Naive thymus-derived CD4-positive, alpha-beta T cell (primary cell): ENCODE measurements at regions not wholly inside any gene's neighbourhood (a gene's known extent, or its start where the extent isn't known, plus 50 kb on each side); places are given as distances from the start of the nearest gene placed in this dataset.
A peak's percentile ranks its signal among the peaks of the same experiment; 100 is the strongest.

Experiments used
- ATAC-seq: fragments of 150-1000 bp; cut with Tn5 transposase; 2 replicates; pipeline ENCODE4 v1.10.0; 2021; ENCODE audit warnings: mild to moderate bottlenecking, moderate library complexity
- CTCF ChIA-PET: fragments of 350-600 bp; sonication (Branson Sonifier 250); formaldehyde crosslinking; loops from one replicate; lab custom pipeline; 2021; ENCODE audit warnings: antibody characterized with exemption; lab: Charles Lee
- POLR2A ChIA-PET: fragments of 350-600 bp; sonication (Branson Sonifier 250); formaldehyde crosslinking; loops from one replicate; lab custom pipeline; 2021; ENCODE audit warnings: antibody characterized with exemption, inconsistent platforms; lab: Charles Lee
- DNase-seq, 9 donors: peaks; one replicate each; pipeline versions ENCODE4 v3.0.0 to v3.0.0-alpha.2; 2020 to 2022; ENCODE audit warnings: mixed read lengths in 1 of 9
- H3K27ac ChIP-seq: one replicate; pipeline ENCODE4 v1.7.0; 2013; ENCODE audit warnings: mild to moderate bottlenecking, low read depth, low read length, moderate library complexity
- H3K27me3 ChIP-seq, 2 donors: one replicate each; pipeline ENCODE4 v1.7.0; 2013; ENCODE audit warnings: low read length in 2 of 2, mild to moderate bottlenecking in 2 of 2, moderate library complexity in 2 of 2; ENCODE audit not compliant: control insufficient read depth in 2 of 2, insufficient read depth in 2 of 2
- H3K36me3 ChIP-seq, 3 experiments: 1 replicate in 2 of 3; 2 replicates in 1 of 3; pipeline ENCODE4 v1.7.0; 2013; ENCODE audit warnings: low read length in 3 of 3, mild to moderate bottlenecking in 3 of 3, moderate library complexity in 1 of 3; ENCODE audit not compliant: insufficient read depth in 3 of 3, control insufficient read depth in 2 of 3
- H3K4me1 ChIP-seq, 2 donors: one replicate each; pipeline ENCODE4 v1.7.0; 2013; ENCODE audit warnings: low read length in 2 of 2, mild to moderate bottlenecking in 2 of 2, moderate library complexity in 1 of 2; ENCODE audit not compliant: control insufficient read depth in 2 of 2, insufficient read depth in 2 of 2
- H3K4me3 ChIP-seq: 2 replicates; pipeline ENCODE4 v1.7.0; 2013; ENCODE audit warnings: mild to moderate bottlenecking, low read length
- H3K9me3 ChIP-seq, 3 experiments: 1 replicate in 2 of 3; 2 replicates in 1 of 3; pipeline ENCODE4 v1.7.0; 2013; ENCODE audit warnings: low read length in 3 of 3; ENCODE audit not compliant: control insufficient read depth in 2 of 3
- H3K27ac Mint-ChIP-seq, 9 donors: one replicate each; pipeline ENCODE4 v1.8.0; 2020 to 2022; ENCODE audit warnings: mixed read lengths in 9 of 9, mild to moderate bottlenecking in 8 of 9, moderate library complexity in 5 of 9, inconsistent platforms in 2 of 9
- H3K27me3 Mint-ChIP-seq, 5 donors: one replicate each; pipeline ENCODE4 v1.8.0; 2021 to 2022; ENCODE audit warnings: mixed read lengths in 5 of 5, mild to moderate bottlenecking in 1 of 5
- H3K36me3 Mint-ChIP-seq, 5 donors: one replicate each; pipeline ENCODE4 v1.8.0; 2020 to 2022; ENCODE audit warnings: mixed read lengths in 5 of 5, mild to moderate bottlenecking in 3 of 5, inconsistent platforms in 1 of 5
- H3K4me1 Mint-ChIP-seq, 7 donors: one replicate each; pipeline ENCODE4 v1.8.0; 2020 to 2022; ENCODE audit warnings: mixed read lengths in 7 of 7, mild to moderate bottlenecking in 3 of 7, inconsistent platforms in 1 of 7
- H3K4me3 Mint-ChIP-seq, 10 donors: one replicate each; pipeline ENCODE4 v1.8.0; 2020 to 2022; ENCODE audit warnings: mild to moderate bottlenecking in 10 of 10, mixed read lengths in 10 of 10, moderate library complexity in 6 of 10, inconsistent platforms in 2 of 10
- H3K9me3 Mint-ChIP-seq, 11 donors: one replicate each; pipeline ENCODE4 v1.8.0; 2020 to 2022; ENCODE audit warnings: mixed read lengths in 11 of 11, mild to moderate bottlenecking in 4 of 11, inconsistent platforms in 1 of 11, moderate library complexity in 1 of 11
- intact Hi-C, 2 donors: fragments of 100-400 bp; cut with micrococcal nuclease; formaldehyde crosslinking; loops; one replicate each; pipeline ENCODE4 v1.15.1; 2023

DNA sequence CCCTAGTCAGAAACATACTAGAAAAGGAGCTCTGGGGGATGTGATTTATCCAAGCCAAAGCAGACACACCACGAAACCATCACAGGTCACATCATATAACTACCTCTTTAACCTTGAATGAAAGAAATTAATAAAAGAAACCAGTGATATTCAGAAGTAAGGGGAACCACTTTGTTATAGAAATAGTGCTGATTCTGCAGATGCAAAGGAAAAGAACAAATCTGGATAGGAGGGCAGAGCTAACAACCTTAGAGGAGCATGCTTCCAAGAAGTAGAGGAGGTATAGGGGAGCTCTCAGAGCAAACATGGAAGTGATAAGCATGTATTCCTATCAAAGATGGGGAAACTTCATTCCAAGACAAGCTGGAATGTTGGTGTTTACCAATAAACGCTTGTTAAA, 117.0 kb upstream of the MDM1 start:
- Histone ChIP-seq H3K27me3 (no peaks in the 10 kb centered on the region), H3K36me3 (no peaks in the 10 kb centered on the region), H3K9me3 (peaks cover 0 to under 1% (median 0%) of the 10 kb centered on the region in 3 experiments), H3K27ac (no peak overlapping the region), H3K4me1 (peaks cover 41 to 46% of the 10 kb centered on the region in 2 donors), H3K4me3 (no peak overlapping the region)
- H3K4me1 Mint-ChIP-seq, result peaks cover 58 to 95% (median 85%) of the 10 kb centered on the region in 7 donors
- ATAC-seq (no peak), DNase-seq (no peak)
- CTCF ChIA-PET, result interaction anchor here (0.6 to 1.2 kb wide), 3 partner anchors 59 to 163 kb away, joined by 3 to 4 read pairs (median 3); no protein-coding TSS in a partner anchor
- no peaks in the 10 kb centered on the region for H3K27me3 Mint-ChIP-seq
- peak overlapping the region in 4 of 9 donors; percentile 10 to 90 (median 52) for H3K27ac Mint-ChIP-seq
- H3K4me3 Mint-ChIP-seq, result peak overlapping the region in 2 of 10 donors; percentile 19 to 62
- POLR2A ChIA-PET, result interaction anchor here (0.9 to 1.2 kb wide), 3 partner anchors 75 to 158 kb away, joined by 3 read pairs; no protein-coding TSS in a partner anchor
- H3K36me3 Mint-ChIP-seq, result peaks cover 0 to 19% (median 0%) of the 10 kb centered on the region in 5 donors
- H3K9me3 Mint-ChIP-seq, result peaks cover 0 to 4% (median 0%) of the 10 kb centered on the region in 11 donors
- intact Hi-C loops, result no loop called here

GRCh38 chr12:68450947-68451260, 118.7 kb upstream of the MDM1 start:
- POLR2A ChIA-PET, result interaction anchor here (1.0 to 3.3 kb wide), 2 partner anchors 11 to 115 kb away, joined by 3 to 23 read pairs; no protein-coding TSS in a partner anchor
- Mint-ChIP-seq H3K9me3 (no peaks in the 10 kb centered on the region), H3K4me1 (peaks cover 71 to 100% (median 95%) of the 10 kb centered on the region in 7 donors), H3K36me3 (peaks cover 0 to 9% (median 0%) of the 10 kb centered on the region in 5 donors), H3K4me3 (peak overlapping the region; percentile 61 to 85 (median 72)), H3K27ac (peak overlapping the region; percentile 49 to 97 (median 76)), H3K27me3 (no peaks in the 10 kb centered on the region)
- H3K4me1 ChIP-seq, result peaks cover 58 to 63% of the 10 kb centered on the region in 2 donors
- intact Hi-C loops, result loop anchor here (1.0 to 5.0 kb wide), 10 partner anchors 12 to 356 kb away; partner anchors contain the start of genes RAP1B (in 2 of the 2), MDM2 (in 1 of the 2) and NUP107 (in 1 of the 2)
- peak overlapping the region; percentile 48 for H3K27ac ChIP-seq
- DNase-seq, result peak in 1 of 9 donors; percentile 8
- H3K36me3 ChIP-seq, result no peaks in the 10 kb centered on the region
- no peaks in the 10 kb centered on the region for H3K27me3 ChIP-seq
- peak overlapping the region; percentile 28 for H3K4me3 ChIP-seq
- no peaks in the 10 kb centered on the region for H3K9me3 ChIP-seq
- CTCF ChIA-PET, result interaction anchor here (0.5 kb wide), 1 partner anchor 14 kb away, joined by 3 read pairs; no protein-coding TSS in a partner anchor
- ATAC-seq, result peak; percentile 48

GRCh38 chr12:68451261-68452077, 119.3 kb upstream of the MDM1 start:
- peak in 7 of 9 donors; percentile 8 to 59 (median 29) for DNase-seq
- Mint-ChIP-seq H3K27me3 (no peaks in the 10 kb centered on the region), H3K4me1 (peaks cover 72 to 100% (median 95%) of the 10 kb centered on the region in 7 donors), H3K27ac (peak overlapping the region; percentile 49 to 97 (median 76)), H3K9me3 (peaks cover 0 to 5% (median 0%) of the 10 kb centered on the region in 11 donors), H3K4me3 (peak overlapping the region; percentile 61 to 85 (median 72)), H3K36me3 (peaks cover 0 to 10% (median 0%) of the 10 kb centered on the region in 5 donors)
- Histone ChIP-seq H3K36me3 (no peaks in the 10 kb centered on the region), H3K27ac (peak overlapping the region; percentile 48), H3K4me3 (peak overlapping the region; percentile 28), H3K4me1 (peaks cover 64 to 68% of the 10 kb centered on the region in 2 donors), H3K9me3 (no peaks in the 10 kb centered on the region), H3K27me3 (no peaks in the 10 kb centered on the region)
- intact Hi-C loops, result loop anchor here (1.0 to 5.0 kb wide), 11 partner anchors 12 to 356 kb away; partner anchors contain the start of genes RAP1B (in 2 of the 2), MDM2 (in 1 of the 2) and NUP107 (in 1 of the 2)
- POLR2A ChIA-PET, result interaction anchor here (1.0 to 3.3 kb wide), 2 partner anchors 10 to 114 kb away, joined by 3 to 23 read pairs; no protein-coding TSS in a partner anchor
- ATAC-seq, result peak; percentile 68
- CTCF ChIA-PET, result interaction anchor here (0.5 kb wide), 1 partner anchor 13 kb away, joined by 3 read pairs; no protein-coding TSS in a partner anchor

- H3K36me3 ChIP-seq, result no peaks in the 10 kb centered on the region
- no peak overlapping the region for H3K27ac ChIP-seq
- ATAC-seq (no peak), DNase-seq (no peak)
- POLR2A ChIA-PET, result interaction anchor here (0.6 to 3.3 kb wide), 3 partner anchors 10 to 198 kb away, joined by 3 to 23 read pairs (median 3); no protein-coding TSS in a partner anchor
- Mint-ChIP-seq H3K4me3 (peak overlapping the region in 9 of 10 donors; percentile 15 to 84 (median 61)), H3K36me3 (peaks cover 0 to 8% (median 0%) of the 10 kb centered on the region in 5 donors), H3K27me3 (no peaks in the 10 kb centered on the region), H3K9me3 (peaks cover 0 to 6% (median under 1%) of the 10 kb centered on the region in 11 donors), H3K27ac (peak overlapping the region in 7 of 9 donors; percentile 15 to 97 (median 76)), H3K4me1 (peaks cover 68 to 98% (median 90%) of the 10 kb centered on the region in 7 donors)
- no peaks in the 10 kb centered on the region for H3K9me3 ChIP-seq
- peaks cover 63 to 65% of the 10 kb centered on the region in 2 donors for H3K4me1 ChIP-seq
- H3K27me3 ChIP-seq, result no peaks in the 10 kb centered on the region
- CTCF ChIA-PET, result no interaction called here
- intact Hi-C loops, result loop anchor here (2.0 to 5.0 kb wide), 5 partner anchors 45 to 355 kb away; partner anchors contain the start of genes MDM2 (in 1 of the 2) and NUP107 (in 1 of the 2)
- no peak overlapping the region for H3K4me3 ChIP-seq
Observed at GRCh38 chr12:68452078-68452715, 120.0 kb upstream of the MDM1 start.

DNA sequence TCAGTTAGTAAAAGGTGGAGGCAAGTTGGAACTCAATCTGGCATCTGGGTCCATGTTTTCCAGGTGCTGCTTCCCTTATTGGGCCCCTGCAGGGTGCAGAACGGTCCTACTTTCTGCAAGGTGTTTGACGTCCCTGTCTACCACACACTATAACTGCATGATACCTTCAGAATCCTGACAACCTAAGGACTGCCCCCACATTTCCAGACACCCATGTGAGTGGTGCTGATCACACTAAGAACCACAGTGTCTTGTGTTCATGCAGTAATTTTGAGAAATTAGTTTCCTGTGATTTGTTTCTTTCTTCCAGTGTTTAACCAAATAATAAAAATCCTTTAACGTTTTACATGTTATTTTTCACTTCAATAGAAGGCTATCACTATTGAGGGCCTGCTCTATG, 121.1 kb upstream of the MDM1 start:
- Histone ChIP-seq H3K4me3 (no peak overlapping the region), H3K4me1 (peaks cover 59 to 65% of the 10 kb centered on the region in 2 donors), H3K27me3 (no peaks in the 10 kb centered on the region), H3K9me3 (no peaks in the 10 kb centered on the region), H3K36me3 (no peaks in the 10 kb centered on the region), H3K27ac (no peak overlapping the region)
- H3K36me3 Mint-ChIP-seq, result peaks cover 0 to 9% (median 0%) of the 10 kb centered on the region in 5 donors
- peaks cover 0 to 10% (median 3%) of the 10 kb centered on the region in 11 donors for H3K9me3 Mint-ChIP-seq
- peaks cover 59 to 96% (median 84%) of the 10 kb centered on the region in 7 donors for H3K4me1 Mint-ChIP-seq
- ATAC-seq, result no peak
- no peaks in the 10 kb centered on the region for H3K27me3 Mint-ChIP-seq
- CTCF ChIA-PET, result no interaction called here
- intact Hi-C loops, result loop anchor here (2.0 to 5.0 kb wide), 5 partner anchors 44 to 354 kb away; partner anchors contain the start of genes MDM2 (in 1 of the 2) and NUP107 (in 1 of the 2)
- DNase-seq, result no peak
- peak overlapping the region in 6 of 9 donors; percentile 20 to 97 (median 64) for H3K27ac Mint-ChIP-seq
- POLR2A ChIA-PET, result interaction anchor here (1.2 to 3.3 kb wide), 3 partner anchors 9 to 159 kb away, joined by 3 to 23 read pairs (median 7); no protein-coding TSS in a partner anchor
- H3K4me3 Mint-ChIP-seq, result peak overlapping the region in 5 of 10 donors; percentile 11 to 84 (median 51)
